GM23338 (cell line): ENCODE measurements at regions not wholly inside any gene's neighbourhood (a gene's known extent, or its start where the extent isn't known, plus 50 kb on each side); places are given as distances from the start of the nearest gene placed in this dataset.

ENCODE experiments used
- ATAC-seq: fragments of 200-7000 bp; cut with Tn5 transposase; 3 replicates; pipeline ENCODE4 v1.9.1; 2020
- DNase-seq: peaks from one replicate; pipeline ENCODE4 v3.0.0-alpha.2; 2015; ENCODE audit warnings: low spot score
- H2AFZ ChIP-seq: fragments of 200-600 bp; sonication (generic); 2 replicates; pipeline ENCODE4 v1.8.0; 2016; ENCODE audit warnings: antibody characterized with exemption, mild to moderate bottlenecking, moderate library complexity
- H3F3A ChIP-seq: fragments of 200-600 bp; sonication (generic); replicated peaks from 2 replicates; pipeline ENCODE4 v1.8.0; 2017; ENCODE audit warnings: antibody characterized with exemption, mixed run types, low read depth
- H3K27ac ChIP-seq: fragments of 200-600 bp; sonication (generic); 2 replicates; pipeline ENCODE4 v1.6.1; 2016; ENCODE audit warnings: low read depth
- H3K27me3 ChIP-seq: fragments of 200-600 bp; sonication (generic); 2 replicates; pipeline ENCODE4 v1.8.0; 2016; ENCODE audit warnings: mild to moderate bottlenecking, mixed run types, moderate library complexity; ENCODE audit not compliant: insufficient read depth
- H3K36me3 ChIP-seq: fragments of 200-600 bp; sonication (generic); 2 replicates; pipeline ENCODE4 v1.8.0; 2016; ENCODE audit warnings: mild to moderate bottlenecking; ENCODE audit not compliant: insufficient read depth
- H3K4me1 ChIP-seq: fragments of 200-600 bp; sonication (generic); 2 replicates; pipeline ENCODE4 v1.8.0; 2016; ENCODE audit warnings: mild to moderate bottlenecking, moderate library complexity; ENCODE audit not compliant: insufficient read depth
- H3K4me2 ChIP-seq: fragments of 200-600 bp; sonication (generic); 2 replicates; pipeline ENCODE4 v1.7.1; 2017; ENCODE audit warnings: mixed run types
- H3K4me3 ChIP-seq: fragments of 200-600 bp; sonication (generic); 2 replicates; pipeline ENCODE4 v1.6.1; 2016; ENCODE audit warnings: mixed run types
- H3K79me2 ChIP-seq: fragments of 200-600 bp; sonication (generic); replicated peaks from 2 replicates; pipeline ENCODE4 v1.8.0; 2017; ENCODE audit warnings: mild to moderate bottlenecking; ENCODE audit not compliant: insufficient read depth
- H3K9me2 ChIP-seq: fragments of 200-600 bp; sonication (generic); 2 replicates; pipeline ENCODE4 v1.8.0; 2017; ENCODE audit not compliant: insufficient read depth
- H4K20me1 ChIP-seq: fragments of 200-600 bp; sonication (generic); replicated peaks from 2 replicates; pipeline ENCODE4 v1.8.0; 2017; ENCODE audit warnings: mild to moderate bottlenecking; ENCODE audit not compliant: insufficient read depth
- H3K27ac Mint-ChIP-seq: 2 replicates; pipeline ENCODE4 v1.8.0; 2020; ENCODE audit warnings: inconsistent platforms, mild to moderate bottlenecking, moderate library complexity, mixed read lengths
- H3K27me3 Mint-ChIP-seq: 3 replicates; pipeline ENCODE4 v1.8.0; 2022; ENCODE audit warnings: low read depth, mild to moderate bottlenecking, moderate library complexity, mixed read lengths, inconsistent platforms; ENCODE audit not compliant: insufficient read depth, poor library complexity
- H3K36me3 Mint-ChIP-seq: 3 replicates; pipeline ENCODE4 v1.8.0; 2021; ENCODE audit warnings: low read depth, mild to moderate bottlenecking, inconsistent platforms, moderate library complexity, mixed read lengths
- H3K4me1 Mint-ChIP-seq: 3 replicates; pipeline ENCODE4 v1.8.0; 2020; ENCODE audit warnings: mild to moderate bottlenecking, inconsistent platforms, mixed read lengths
- H3K4me3 Mint-ChIP-seq: 3 replicates; pipeline ENCODE4 v1.8.0; 2021; ENCODE audit warnings: moderate library complexity, mild to moderate bottlenecking, inconsistent platforms, mixed read lengths
- H3K9me3 Mint-ChIP-seq: 3 replicates; pipeline ENCODE4 v1.8.0; 2020; ENCODE audit warnings: moderate library complexity, mild to moderate bottlenecking, inconsistent platforms, mixed read lengths
- CREB1 ChIP-seq: fragments of 250-450 bp; sonication (Bioruptor Pico); IDR thresholded peaks from 2 replicates; pipeline ENCODE4 v1.5.0; 2020; ENCODE audit warnings: low read depth, mild to moderate bottlenecking, moderate library complexity
- EZH2 ChIP-seq: fragments of 200-600 bp; sonication (generic); IDR thresholded peaks from one replicate; pipeline ENCODE4 v1.8.0; 2017; ENCODE audit warnings: antibody characterized with exemption, mild to moderate bottlenecking, low read depth; ENCODE audit not compliant: unreplicated experiment
- EZH2phosphoT487 ChIP-seq: fragments of 200-600 bp; sonication (generic); IDR thresholded peaks from one replicate; pipeline ENCODE4 v1.8.1; 2018; ENCODE audit warnings: antibody characterized with exemption; ENCODE audit not compliant: unreplicated experiment
- JUNB ChIP-seq: IDR thresholded peaks from one replicate; pipeline ENCODE4 v1.6.1; 2016; ENCODE audit warnings: antibody characterized with exemption; ENCODE audit not compliant: unreplicated experiment
- NANOG ChIP-seq: IDR thresholded peaks from 2 replicates; pipeline ENCODE4 v1.6.1; 2016; ENCODE audit warnings: antibody characterized with exemption, borderline replicate concordance
- POLR2AphosphoS5 ChIP-seq: IDR thresholded peaks from 2 replicates; pipeline ENCODE4 v1.6.1; 2016; ENCODE audit warnings: antibody characterized with exemption, low read depth
- ZNF114 ChIP-seq: fragments of 250-450 bp; sonication (Bioruptor Pico); IDR thresholded peaks from 2 replicates; pipeline ENCODE4 v1.5.0; 2020; ENCODE audit warnings: mild to moderate bottlenecking, moderate library complexity
- ZNF331 ChIP-seq: fragments of 250-450 bp; sonication (Bioruptor Pico); IDR thresholded peaks from 2 replicates; pipeline ENCODE4 v1.5.0; 2020; ENCODE audit warnings: low read depth, mild to moderate bottlenecking, moderate library complexity
- TF ChIP-seq, protein P1 (sequence below): IDR thresholded peaks from 2 replicates; pipeline ENCODE4 v1.6.1; 2016; ENCODE audit warnings: antibody characterized with exemption
- TF ChIP-seq, protein P2 (sequence below), 2 experiments: fragments of 200-600 bp in 1 of 2; sonication (generic) in 1 of 2; conservative IDR thresholded peaks; 2 replicates each; pipeline versions ENCODE4 v1.5.1 to v1.6.1; 2016 to 2017; ENCODE audit warnings: antibody characterized with exemption in 2 of 2, low read depth in 2 of 2, mild to moderate bottlenecking in 2 of 2, moderate library complexity in 1 of 2
- TF ChIP-seq, protein P3 (sequence below): fragments of 250-450 bp; sonication (Bioruptor Pico); IDR thresholded peaks from 2 replicates; pipeline ENCODE4 v1.5.0; 2020; ENCODE audit warnings: mild to moderate bottlenecking, moderate library complexity

DNA sequence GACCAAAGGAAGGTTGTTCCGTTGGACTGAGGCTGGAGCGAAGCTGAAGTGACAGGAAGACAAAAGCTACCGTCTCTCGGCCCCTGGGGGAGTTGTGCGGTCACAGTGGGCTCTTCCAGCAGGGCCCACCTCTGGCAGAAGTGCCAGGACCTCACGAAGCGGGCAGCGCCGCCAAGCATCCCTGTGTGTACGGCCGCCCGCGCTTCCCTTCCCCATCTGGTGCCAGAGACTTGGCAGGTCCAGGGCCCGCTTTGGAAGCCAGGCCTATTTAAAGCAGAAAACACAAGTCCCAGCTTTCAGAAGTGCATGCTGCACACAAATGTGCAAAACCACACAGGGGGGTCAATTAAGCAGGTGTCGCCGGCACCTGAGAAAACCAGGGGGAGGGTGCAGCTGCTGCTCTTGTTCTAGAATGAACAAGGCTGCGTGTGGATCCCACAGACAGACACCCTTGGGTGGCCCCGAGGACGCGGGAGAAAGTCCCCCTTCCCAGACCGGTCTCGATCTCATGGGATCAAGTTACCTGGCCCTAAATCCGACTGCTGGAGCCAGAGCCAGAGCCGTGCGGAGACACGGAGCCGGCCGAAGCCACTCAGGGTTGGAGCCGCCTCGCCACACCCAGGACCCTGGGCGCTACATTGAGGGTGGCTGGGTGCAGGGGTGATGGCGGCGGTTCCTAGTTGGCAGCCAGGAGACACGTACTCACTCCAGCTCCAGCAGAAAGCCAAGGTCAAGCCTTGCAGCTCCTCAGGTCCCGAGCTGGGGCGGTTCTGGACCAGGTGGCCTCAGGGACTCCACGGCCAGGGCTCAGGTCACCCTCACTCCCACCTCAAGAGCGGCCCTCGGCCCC is 51.8 kb upstream of the PPP2R2D start:
- H3K27me3 Mint-ChIP-seq = peaks cover 6% of the 10 kb centered on the region
- no peaks in the 10 kb centered on the region; the same call in 2 of the 3 replicates for H3K9me3 Mint-ChIP-seq
- Histone ChIP-seq H3F3A (no peaks in the 10 kb centered on the region), H3K27ac (no peak overlapping the region), H2AFZ (no peak overlapping the region), H3K4me2 (no peak overlapping the region), H3K4me3 (no peak overlapping the region), H3K9me2 (no peaks in the 10 kb centered on the region), H3K79me2 (no peaks in the 10 kb centered on the region), H3K27me3 (no peaks in the 10 kb centered on the region), H4K20me1 (no peaks in the 10 kb centered on the region), H3K4me1 (no peaks in the 10 kb centered on the region), H3K36me3 (no peaks in the 10 kb centered on the region)
- H3K4me3 Mint-ChIP-seq = no peak overlapping the region
- DNase-seq (no peak), ATAC-seq (no peak)
- H3K36me3 Mint-ChIP-seq = no peaks in the 10 kb centered on the region
- no peak overlapping the region for H3K27ac Mint-ChIP-seq
- TF ChIP-seq NANOG (no peak), ZNF331 (CRISPR knock-in tag) (no peak), EZH2phosphoT487 (no peak), EZH2 (no peak)
- H3K4me1 Mint-ChIP-seq = no peaks in the 10 kb centered on the region; the same call in 2 of the 3 replicates

GRCh38 chr10:131849591-131850382 is 51.0 kb upstream of the PPP2R2D start:
- Histone ChIP-seq H3F3A (no peaks in the 10 kb centered on the region), H3K4me1 (no peaks in the 10 kb centered on the region), H3K4me3 (no peak overlapping the region), H3K79me2 (no peaks in the 10 kb centered on the region), H3K4me2 (no peak overlapping the region), H2AFZ (0 out of 2 replicates have a peak overlapping the region, but pooled peaks have one; percentile 28), H3K27me3 (no peaks in the 10 kb centered on the region), H3K36me3 (no peaks in the 10 kb centered on the region), H4K20me1 (no peaks in the 10 kb centered on the region), H3K9me2 (no peaks in the 10 kb centered on the region), H3K27ac (no peak overlapping the region)
- H3K27me3 Mint-ChIP-seq = peaks cover 8% of the 10 kb centered on the region
- H3K4me3 Mint-ChIP-seq = no peak overlapping the region
- H3K27ac Mint-ChIP-seq = no peak overlapping the region
- no peaks in the 10 kb centered on the region; the same call in 2 of the 3 replicates for H3K9me3 Mint-ChIP-seq
- ATAC-seq (no peak), DNase-seq (no peak)
- no peaks in the 10 kb centered on the region; the same call in 2 of the 3 replicates for H3K4me1 Mint-ChIP-seq
- TF ChIP-seq, protein P1, sequence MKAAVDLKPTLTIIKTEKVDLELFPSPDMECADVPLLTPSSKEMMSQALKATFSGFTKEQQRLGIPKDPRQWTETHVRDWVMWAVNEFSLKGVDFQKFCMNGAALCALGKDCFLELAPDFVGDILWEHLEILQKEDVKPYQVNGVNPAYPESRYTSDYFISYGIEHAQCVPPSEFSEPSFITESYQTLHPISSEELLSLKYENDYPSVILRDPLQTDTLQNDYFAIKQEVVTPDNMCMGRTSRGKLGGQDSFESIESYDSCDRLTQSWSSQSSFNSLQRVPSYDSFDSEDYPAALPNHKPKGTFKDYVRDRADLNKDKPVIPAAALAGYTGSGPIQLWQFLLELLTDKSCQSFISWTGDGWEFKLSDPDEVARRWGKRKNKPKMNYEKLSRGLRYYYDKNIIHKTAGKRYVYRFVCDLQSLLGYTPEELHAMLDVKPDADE = no peak
- TF ChIP-seq, protein P2, sequence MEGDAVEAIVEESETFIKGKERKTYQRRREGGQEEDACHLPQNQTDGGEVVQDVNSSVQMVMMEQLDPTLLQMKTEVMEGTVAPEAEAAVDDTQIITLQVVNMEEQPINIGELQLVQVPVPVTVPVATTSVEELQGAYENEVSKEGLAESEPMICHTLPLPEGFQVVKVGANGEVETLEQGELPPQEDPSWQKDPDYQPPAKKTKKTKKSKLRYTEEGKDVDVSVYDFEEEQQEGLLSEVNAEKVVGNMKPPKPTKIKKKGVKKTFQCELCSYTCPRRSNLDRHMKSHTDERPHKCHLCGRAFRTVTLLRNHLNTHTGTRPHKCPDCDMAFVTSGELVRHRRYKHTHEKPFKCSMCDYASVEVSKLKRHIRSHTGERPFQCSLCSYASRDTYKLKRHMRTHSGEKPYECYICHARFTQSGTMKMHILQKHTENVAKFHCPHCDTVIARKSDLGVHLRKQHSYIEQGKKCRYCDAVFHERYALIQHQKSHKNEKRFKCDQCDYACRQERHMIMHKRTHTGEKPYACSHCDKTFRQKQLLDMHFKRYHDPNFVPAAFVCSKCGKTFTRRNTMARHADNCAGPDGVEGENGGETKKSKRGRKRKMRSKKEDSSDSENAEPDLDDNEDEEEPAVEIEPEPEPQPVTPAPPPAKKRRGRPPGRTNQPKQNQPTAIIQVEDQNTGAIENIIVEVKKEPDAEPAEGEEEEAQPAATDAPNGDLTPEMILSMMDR (conservative IDR thresholded peaks at IDR 0.05; ENCODE audit: low read depth in 2 of 2) = no peak
- TF ChIP-seq, protein P3, sequence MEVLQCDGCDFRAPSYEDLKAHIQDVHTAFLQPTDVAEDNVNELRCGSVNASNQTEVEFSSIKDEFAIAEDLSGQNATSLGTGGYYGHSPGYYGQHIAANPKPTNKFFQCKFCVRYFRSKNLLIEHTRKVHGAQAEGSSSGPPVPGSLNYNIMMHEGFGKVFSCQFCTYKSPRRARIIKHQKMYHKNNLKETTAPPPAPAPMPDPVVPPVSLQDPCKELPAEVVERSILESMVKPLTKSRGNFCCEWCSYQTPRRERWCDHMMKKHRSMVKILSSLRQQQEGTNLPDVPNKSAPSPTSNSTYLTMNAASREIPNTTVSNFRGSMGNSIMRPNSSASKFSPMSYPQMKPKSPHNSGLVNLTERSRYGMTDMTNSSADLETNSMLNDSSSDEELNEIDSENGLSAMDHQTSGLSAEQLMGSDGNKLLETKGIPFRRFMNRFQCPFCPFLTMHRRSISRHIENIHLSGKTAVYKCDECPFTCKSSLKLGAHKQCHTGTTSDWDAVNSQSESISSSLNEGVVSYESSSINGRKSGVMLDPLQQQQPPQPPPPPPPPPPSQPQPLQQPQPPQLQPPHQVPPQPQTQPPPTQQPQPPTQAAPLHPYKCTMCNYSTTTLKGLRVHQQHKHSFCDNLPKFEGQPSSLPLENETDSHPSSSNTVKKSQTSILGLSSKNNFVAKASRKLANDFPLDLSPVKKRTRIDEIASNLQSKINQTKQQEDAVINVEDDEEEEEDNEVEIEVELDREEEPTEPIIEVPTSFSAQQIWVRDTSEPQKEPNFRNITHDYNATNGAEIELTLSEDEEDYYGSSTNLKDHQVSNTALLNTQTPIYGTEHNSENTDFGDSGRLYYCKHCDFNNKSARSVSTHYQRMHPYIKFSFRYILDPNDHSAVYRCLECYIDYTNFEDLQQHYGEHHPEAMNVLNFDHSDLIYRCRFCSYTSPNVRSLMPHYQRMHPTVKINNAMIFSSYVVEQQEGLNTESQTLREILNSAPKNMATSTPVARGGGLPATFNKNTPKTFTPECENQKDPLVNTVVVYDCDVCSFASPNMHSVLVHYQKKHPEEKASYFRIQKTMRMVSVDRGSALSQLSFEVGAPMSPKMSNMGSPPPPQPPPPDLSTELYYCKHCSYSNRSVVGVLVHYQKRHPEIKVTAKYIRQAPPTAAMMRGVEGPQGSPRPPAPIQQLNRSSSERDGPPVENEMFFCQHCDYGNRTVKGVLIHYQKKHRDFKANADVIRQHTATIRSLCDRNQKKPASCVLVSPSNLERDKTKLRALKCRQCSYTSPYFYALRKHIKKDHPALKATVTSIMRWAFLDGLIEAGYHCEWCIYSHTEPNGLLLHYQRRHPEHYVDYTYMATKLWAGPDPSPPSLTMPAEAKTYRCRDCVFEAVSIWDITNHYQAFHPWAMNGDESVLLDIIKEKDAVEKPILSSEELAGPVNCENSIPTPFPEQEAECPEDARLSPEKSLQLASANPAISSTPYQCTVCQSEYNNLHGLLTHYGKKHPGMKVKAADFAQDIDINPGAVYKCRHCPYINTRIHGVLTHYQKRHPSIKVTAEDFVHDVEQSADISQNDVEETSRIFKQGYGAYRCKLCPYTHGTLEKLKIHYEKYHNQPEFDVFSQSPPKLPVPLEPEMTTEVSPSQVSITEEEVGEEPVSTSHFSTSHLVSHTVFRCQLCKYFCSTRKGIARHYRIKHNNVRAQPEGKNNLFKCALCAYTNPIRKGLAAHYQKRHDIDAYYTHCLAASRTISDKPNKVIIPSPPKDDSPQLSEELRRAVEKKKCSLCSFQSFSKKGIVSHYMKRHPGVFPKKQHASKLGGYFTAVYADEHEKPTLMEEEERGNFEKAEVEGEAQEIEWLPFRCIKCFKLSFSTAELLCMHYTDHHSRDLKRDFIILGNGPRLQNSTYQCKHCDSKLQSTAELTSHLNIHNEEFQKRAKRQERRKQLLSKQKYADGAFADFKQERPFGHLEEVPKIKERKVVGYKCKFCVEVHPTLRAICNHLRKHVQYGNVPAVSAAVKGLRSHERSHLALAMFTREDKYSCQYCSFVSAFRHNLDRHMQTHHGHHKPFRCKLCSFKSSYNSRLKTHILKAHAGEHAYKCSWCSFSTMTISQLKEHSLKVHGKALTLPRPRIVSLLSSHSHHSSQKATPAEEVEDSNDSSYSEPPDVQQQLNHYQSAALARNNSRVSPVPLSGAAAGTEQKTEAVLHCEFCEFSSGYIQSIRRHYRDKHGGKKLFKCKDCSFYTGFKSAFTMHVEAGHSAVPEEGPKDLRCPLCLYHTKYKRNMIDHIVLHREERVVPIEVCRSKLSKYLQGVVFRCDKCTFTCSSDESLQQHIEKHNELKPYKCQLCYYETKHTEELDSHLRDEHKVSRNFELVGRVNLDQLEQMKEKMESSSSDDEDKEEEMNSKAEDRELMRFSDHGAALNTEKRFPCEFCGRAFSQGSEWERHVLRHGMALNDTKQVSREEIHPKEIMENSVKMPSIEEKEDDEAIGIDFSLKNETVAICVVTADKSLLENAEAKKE (CRISPR knock-in tag) = no peak
- no peak for TF ChIP-seq JUNB
- TF ChIP-seq CREB1 = no peak
- no peak for TF ChIP-seq EZH2
- no peak for TF ChIP-seq ZNF114 (CRISPR knock-in tag)
- no peak for TF ChIP-seq NANOG
- TF ChIP-seq POLR2AphosphoS5 = no peak
- H3K36me3 Mint-ChIP-seq = no peaks in the 10 kb centered on the region
